IPS DF 6.9 (cell line): ENCODE measurements at regions not wholly inside any gene's neighbourhood (a gene's known extent, or its start where the extent isn't known, plus 50 kb on each side); places are given as distances from the start of the nearest gene placed in this dataset.
"Not testable (repeated sequence)": the region's sequence is repeated elsewhere in the genome, so short reads cannot be mapped to it uniquely, and the experiment has no call there.

Experiments used
- DNase-seq: peaks from one replicate; pipeline ENCODE4 v3.0.0-alpha.2; 2013; ENCODE audit warnings: low read depth, low spot score
- H3K27ac ChIP-seq: one replicate; pipeline ENCODE4 v1.5.1; 2013; ENCODE audit warnings: low read length, control low read depth
- H3K27me3 ChIP-seq: 2 replicates; pipeline ENCODE4 v1.6.1; 2013; ENCODE audit warnings: mild to moderate bottlenecking, low read length; ENCODE audit not compliant: control insufficient read depth, insufficient read depth
- H3K36me3 ChIP-seq: 2 replicates; pipeline ENCODE4 v1.6.1; 2013; ENCODE audit warnings: low read length; ENCODE audit not compliant: control insufficient read depth, insufficient read depth
- H3K4me1 ChIP-seq: 2 replicates; pipeline ENCODE4 v1.6.1; 2013; ENCODE audit warnings: low read length; ENCODE audit not compliant: control insufficient read depth, insufficient read depth
- H3K4me3 ChIP-seq: 2 replicates; pipeline ENCODE4 v1.5.1; 2013; ENCODE audit warnings: mild to moderate bottlenecking, low read length
- H3K9me3 ChIP-seq: 2 replicates; pipeline ENCODE4 v1.6.1; 2013; ENCODE audit warnings: low read length, inconsistent platforms; ENCODE audit not compliant: control insufficient read depth, insufficient read depth
- WGBS: extraction: QIAGEN DNeasy Blood & Tissue Kit; methylation state at CpG from one replicate; pipeline ENCODE4 v1.1.7; 2013; ENCODE audit warnings: mixed read lengths, missing lambda C conversion rate; ENCODE audit not compliant: insufficient read length, insufficient coverage; 5-methylcytosine and 5-hydroxymethylcytosine counted together

DNA sequence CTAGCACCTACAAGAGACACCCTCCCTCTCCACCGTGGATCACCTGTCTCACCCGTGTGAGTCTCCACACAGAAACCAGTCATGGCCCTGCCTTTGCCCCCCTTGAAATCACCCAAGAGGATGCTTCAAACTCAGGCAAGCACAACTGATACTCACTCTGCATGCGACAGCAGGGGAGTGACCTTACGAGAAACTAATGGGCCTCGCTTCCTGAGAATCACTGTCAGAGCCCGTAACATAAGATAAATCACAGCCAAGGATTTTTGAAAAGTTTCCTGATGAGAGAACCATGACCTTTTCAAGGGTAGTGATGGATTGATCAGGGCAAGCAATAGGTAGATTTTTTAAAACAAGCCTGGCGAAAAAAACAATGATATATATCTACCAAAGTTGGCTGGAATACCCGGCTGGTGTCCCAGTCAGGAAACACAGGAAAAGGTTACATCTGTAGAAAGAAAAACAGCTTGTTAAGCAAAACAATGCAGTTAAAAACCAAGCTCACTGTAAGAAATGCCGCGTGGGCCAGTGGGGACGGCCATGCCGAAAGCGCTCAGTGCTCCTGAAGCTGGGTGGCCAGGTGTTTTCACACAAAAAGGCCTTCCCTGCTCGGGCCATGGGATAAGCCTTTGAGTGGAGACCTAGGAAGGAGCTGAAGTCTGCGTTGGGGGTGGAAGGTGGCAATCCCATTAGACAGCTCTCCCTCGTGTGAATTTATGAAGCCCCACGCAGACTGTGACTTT lies 388.6 kb upstream of the FRG1 start:
- not testable (repeated sequence) for H3K27me3 ChIP-seq, H3K4me1 ChIP-seq, DNase-seq, H3K27ac ChIP-seq, H3K36me3 ChIP-seq, H3K4me3 ChIP-seq, H3K9me3 ChIP-seq
- no CpG with 5 or more reads among the region's 17 CpGs for WGBS

DNA sequence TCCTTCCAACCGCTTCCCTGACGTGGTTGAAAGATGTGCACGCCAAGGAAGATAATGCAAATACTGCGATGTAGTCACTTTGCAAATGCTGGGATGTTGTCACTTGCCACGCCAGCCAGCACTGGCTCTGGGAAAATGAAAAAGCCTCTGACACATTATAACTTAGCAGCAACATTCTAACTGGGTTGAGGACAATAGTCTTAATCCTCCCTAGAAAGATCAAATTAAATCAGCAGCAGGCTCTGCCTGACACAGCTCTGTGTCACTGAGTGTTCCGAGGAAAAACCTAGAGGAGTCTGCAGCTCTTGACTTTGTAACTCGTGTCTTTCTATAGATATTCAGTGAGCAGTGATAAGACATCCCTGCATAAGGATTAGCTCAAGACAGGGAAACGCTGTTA lies 380.1 kb upstream of the FRG1 start:
- WGBS: no CpG with 5 or more reads among the region's 8 CpGs

DNA sequence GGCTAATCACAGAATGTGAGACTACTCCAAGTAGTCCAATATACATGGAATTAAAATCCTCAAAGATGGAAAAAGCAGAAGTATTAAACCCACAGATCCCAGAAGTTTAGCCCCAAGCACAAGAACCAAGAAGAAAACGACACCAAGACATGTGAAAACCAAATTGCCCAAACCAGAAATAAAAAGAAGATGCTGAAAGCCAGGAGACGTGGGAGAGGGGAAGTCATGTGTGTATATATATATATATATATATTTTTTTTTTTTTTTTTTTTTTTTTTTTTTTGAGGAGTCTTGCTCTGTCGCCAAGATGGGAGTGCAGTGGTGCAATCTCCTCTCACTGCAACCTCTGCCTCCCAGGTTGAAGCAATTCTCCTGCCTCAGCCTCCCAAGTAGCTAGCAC lies 376.9 kb upstream of the FRG1 start:
- H3K4me1 ChIP-seq, H3K4me3 ChIP-seq, H3K9me3 ChIP-seq, DNase-seq, H3K27me3 ChIP-seq, H3K36me3 ChIP-seq, H3K27ac ChIP-seq: not testable (repeated sequence)
- WGBS: no CpG with 5 or more reads among the region's 3 CpGs

More for the DNA sequence above, 380.1 kb upstream of the FRG1 start:
- H3K27me3 ChIP-seq, H3K36me3 ChIP-seq, DNase-seq, H3K27ac ChIP-seq, H3K9me3 ChIP-seq, H3K4me1 ChIP-seq, H3K4me3 ChIP-seq: not testable (repeated sequence)

DNA sequence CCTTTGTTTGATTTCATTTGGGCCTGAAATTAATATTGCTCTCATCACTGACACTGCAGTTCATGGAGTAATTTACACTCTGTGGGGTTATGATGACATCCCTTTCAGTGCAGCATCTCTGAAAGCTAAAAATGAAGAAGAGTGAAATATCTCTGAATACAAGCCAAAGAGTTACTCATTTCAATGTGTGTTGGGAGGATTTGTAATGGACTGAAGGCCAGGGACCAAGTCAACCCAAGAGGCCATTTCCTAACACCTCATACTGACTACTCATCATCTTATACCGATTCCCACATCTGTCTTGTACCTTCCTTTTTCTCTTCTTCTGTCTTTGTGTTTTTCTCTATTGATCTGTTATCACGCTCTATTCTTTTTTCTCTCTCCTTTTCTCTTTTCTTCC lies 374.4 kb upstream of the FRG1 start:
- whole genome bisulfite sequencing: no CpG with 5 or more reads among the region's 2 CpGs
- not testable (repeated sequence) for DNase-seq

DNA sequence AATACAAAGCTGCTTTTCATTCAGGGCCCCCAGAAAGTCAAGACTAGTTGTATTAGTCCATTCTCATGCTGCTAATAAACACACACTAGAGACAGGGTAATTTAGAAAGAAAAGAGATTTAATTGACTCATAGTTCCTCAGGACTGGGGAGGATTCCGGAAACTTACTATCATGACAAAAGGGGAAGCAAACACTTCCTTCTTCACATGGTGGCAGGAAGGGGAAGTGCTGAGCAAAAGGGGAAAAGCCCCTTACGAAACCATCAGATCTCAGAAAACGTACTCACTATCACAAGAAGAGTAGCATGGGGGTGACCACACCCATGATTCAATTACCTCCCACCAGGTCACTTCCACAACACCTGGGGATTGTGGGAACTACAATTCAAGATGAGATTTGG lies 373.8 kb upstream of the FRG1 start:
- not testable (repeated sequence) for H3K4me1 ChIP-seq, H3K4me3 ChIP-seq, H3K27ac ChIP-seq, H3K9me3 ChIP-seq, H3K36me3 ChIP-seq, H3K27me3 ChIP-seq, DNase-seq
- no CpG with 5 or more reads among the region's 3 CpGs for WGBS

More for the DNA sequence above, 374.4 kb upstream of the FRG1 start:
- H3K27me3 ChIP-seq, H3K36me3 ChIP-seq, H3K4me3 ChIP-seq, H3K27ac ChIP-seq, H3K4me1 ChIP-seq, H3K9me3 ChIP-seq: not testable (repeated sequence)

DNA sequence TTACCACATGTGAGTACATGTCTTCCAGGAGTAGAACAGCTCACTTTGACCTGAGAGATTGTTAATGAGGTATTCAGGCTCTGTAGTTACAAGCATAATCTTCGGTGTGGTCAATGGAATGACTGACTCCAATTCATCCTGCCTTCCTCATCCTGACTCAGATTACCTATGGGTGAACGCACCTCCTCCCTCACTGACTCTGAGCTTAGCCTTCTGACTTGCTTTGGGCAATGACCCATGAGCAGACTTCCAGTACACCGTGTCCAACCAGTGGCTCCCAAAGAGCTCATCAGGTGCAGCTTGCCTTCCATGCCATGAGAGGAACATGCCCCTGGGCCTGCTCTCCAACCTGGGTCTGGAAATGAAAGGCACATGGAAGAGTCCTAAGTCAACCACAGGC lies 361.0 kb upstream of the FRG1 start:
- not testable (repeated sequence) for DNase-seq, H3K4me1 ChIP-seq, H3K27me3 ChIP-seq, H3K36me3 ChIP-seq, H3K9me3 ChIP-seq, H3K27ac ChIP-seq, H3K4me3 ChIP-seq
- WGBS: no CpG with 5 or more reads among the region's 3 CpGs

DNA sequence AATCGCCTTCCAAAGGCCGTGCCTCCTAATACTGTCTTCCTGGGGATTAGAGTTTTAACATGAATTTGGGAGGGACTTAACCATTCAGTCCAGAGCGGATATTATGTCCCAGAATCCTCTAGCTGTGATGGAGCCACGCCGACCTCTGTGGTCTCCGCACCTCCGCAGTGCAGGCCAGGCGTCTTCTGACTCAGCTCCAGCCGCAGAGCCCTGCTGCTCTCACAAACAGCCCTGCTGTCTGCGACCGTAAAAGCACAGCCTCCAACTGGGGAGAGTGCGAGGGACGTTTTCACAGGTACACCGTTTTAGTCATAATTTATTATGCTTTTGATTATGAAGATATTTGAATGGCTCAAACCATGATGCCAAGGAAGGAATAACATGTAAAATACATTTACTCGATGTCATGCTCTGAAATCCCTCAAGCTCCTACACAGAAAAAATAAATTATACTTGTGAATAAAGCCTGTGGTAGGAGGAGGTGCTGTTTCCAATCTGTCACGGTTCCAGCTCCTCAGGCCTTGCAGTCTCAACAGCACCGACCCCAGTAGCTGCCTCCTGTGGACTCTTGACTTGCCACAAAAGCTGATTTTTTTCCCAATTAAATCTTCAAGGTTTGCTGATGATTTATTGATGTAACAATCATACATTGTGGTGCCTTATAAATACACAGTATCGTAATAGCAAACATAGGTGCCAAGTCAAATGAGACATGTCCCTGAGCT lies 353.6 kb upstream of the FRG1 start:
- H3K9me3 ChIP-seq, H3K36me3 ChIP-seq, H3K27me3 ChIP-seq, DNase-seq, H3K4me1 ChIP-seq, H3K27ac ChIP-seq, H3K4me3 ChIP-seq: not testable (repeated sequence)
- WGBS: no CpG with 5 or more reads among the region's 18 CpGs

DNA sequence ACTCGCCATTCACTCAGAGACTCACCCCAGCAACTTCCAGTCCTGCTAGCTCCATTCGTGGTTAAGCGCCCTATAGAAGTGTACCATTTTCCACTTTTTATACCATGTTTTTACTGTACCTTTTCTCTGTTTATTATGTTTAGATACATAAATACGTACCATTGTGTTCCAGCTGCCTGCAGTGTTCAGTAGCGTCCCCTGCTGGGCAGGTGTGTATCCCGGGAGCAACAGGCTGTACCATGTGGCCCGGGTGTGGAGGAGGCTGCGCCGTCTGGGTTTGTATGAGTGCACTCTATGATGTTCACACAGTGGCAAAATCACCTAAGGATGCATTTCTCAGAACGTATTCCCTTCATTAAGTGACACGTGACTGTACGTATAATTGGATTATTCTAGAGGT lies 351.5 kb upstream of the FRG1 start:
- not testable (repeated sequence) for H3K36me3 ChIP-seq, DNase-seq, H3K9me3 ChIP-seq, H3K4me1 ChIP-seq, H3K27ac ChIP-seq, H3K4me3 ChIP-seq, H3K27me3 ChIP-seq
- WGBS: no CpG with 5 or more reads among the region's 12 CpGs

DNA sequence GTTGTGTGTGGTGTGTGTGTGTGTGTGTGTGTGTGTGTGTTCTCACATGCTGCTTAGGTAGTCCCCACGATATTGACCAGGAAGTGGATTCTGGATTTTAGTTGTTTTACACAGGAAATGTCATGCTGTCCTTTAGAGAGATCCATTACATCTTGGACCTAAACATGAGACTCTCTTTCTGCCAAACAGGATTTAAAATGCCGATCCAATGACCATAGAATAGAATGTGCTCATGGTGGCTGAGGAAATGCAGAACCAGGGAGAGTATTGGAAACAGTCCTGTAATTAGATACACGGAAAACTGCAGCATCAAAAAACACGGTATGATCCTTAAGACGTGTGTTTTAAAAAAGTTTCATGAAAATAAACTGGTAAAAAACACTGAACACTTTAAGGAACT lies 347.8 kb upstream of the FRG1 start:
- Histone ChIP-seq H3K9me3 (no peaks in the 10 kb centered on the region; the same call in 1 of the 2 replicates), H3K27ac (no peak overlapping the region), H3K36me3 (no peaks in the 10 kb centered on the region), H3K4me1 (no peaks in the 10 kb centered on the region), H3K27me3 (no peaks in the 10 kb centered on the region), H3K4me3 (no peak overlapping the region)
- WGBS: no CpG with 5 or more reads among the region's 5 CpGs
- DNase-seq: no peak

DNA sequence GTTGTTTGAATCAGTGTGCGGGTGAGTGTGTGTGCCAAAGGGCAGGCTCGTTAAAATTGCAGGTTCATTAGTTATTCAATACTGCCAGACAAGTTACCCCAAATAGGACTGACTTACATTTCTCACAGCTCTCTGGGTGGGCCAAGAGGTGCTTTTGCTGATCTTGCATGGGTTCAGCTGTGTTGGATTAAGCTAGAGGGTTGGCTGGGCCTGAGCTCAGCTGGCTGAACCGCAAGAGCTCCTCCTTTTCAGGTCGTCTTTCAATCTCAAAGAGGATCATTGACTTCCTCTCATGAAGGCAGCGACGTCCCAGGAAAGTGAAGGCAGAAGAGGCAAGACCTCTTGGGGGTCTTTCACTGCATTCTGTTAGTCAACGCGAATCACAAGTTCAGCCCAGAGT lies 343.3 kb upstream of the FRG1 start:
- no CpG with 5 or more reads among the region's 8 CpGs for WGBS
- Histone ChIP-seq H3K36me3 (no peaks in the 10 kb centered on the region), H3K4me1 (no peaks in the 10 kb centered on the region), H3K9me3 (no peaks in the 10 kb centered on the region; the same call in 1 of the 2 replicates), H3K4me3 (no peak overlapping the region), H3K27me3 (no peaks in the 10 kb centered on the region), H3K27ac (no peak overlapping the region)
- no peak for DNase-seq

DNA sequence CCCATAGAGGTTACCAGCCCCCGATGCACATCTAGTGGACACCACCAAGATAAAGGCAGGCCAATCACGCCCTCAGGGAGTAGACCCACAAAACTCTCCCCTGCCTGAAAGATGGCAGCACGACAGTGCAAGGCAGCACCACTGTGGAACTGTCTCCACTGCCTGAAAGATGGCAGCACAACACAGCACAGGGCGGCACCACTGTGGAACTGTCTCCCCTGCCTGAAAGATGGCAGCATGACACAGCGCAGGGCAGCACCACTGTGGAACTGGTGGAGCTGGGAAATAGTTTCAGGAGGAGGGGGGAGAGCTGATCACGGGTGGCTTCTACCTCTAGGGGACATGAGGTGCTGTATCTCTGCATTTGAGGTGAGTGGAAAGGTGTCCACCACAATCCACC lies 340.4 kb upstream of the FRG1 start:
- no peaks in the 10 kb centered on the region; the same call in 1 of the 2 replicates for H3K9me3 ChIP-seq
- no CpG with 5 or more reads among the region's 6 CpGs for WGBS
- no peaks in the 10 kb centered on the region for H3K27me3 ChIP-seq

More for the DNA sequence above, 340.4 kb upstream of the FRG1 start:
- no peaks in the 10 kb centered on the region for H3K36me3 ChIP-seq
- no peak for DNase-seq
- H3K27ac ChIP-seq: no peak overlapping the region
- H3K4me1 ChIP-seq: no peaks in the 10 kb centered on the region
- H3K4me3 ChIP-seq: no peak overlapping the region
